Sigmoid colon (tissue), 4 donors: ENCODE measurements at regions not wholly inside any gene's neighbourhood (a gene's known extent, or its start where the extent isn't known, plus 50 kb on each side); places are given as distances from the start of the nearest gene placed in this dataset.

Source experiments
- CTCF ChIP-seq, 4 experiments: fragments of 450-650 bp in 3 of 4; fragments of 200-600 bp in 1 of 4; IDR thresholded peaks; one replicate each; pipeline ENCODE4 v1.5.1; 2016 to 2019; ENCODE audit warnings: antibody characterized with exemption in 4 of 4, mild to moderate bottlenecking in 3 of 4, moderate library complexity in 2 of 4
- POLR2A ChIP-seq, 2 donors: fragments of 450-650 bp; IDR thresholded peaks; one replicate each; pipeline ENCODE4 v1.6.1; 2016; ENCODE audit warnings: antibody characterized with exemption in 2 of 2, mild to moderate bottlenecking in 2 of 2, moderate library complexity in 2 of 2
- POLR2AphosphoS5 ChIP-seq, 4 donors: sonication (generic); formaldehyde crosslinking; IDR thresholded peaks; one replicate each; pipeline ENCODE4 v1.6.1; 2017; ENCODE audit warnings: antibody characterized with exemption in 4 of 4

- TF ChIP-seq CTCF (IDR thresholded peaks at IDR 0.05) (no peak), POLR2A (IDR thresholded peaks at IDR 0.05) (no peak), POLR2AphosphoS5 (IDR thresholded peaks at IDR 0.05) (no peak)
These were observed 1277.9 kb downstream of the ROBO2 start for GRCh38 chr3:78317774-78318173.
